Immature natural killer cell (primary cell): ENCODE measurements at regions not wholly inside any gene's neighbourhood (a gene's known extent, or its start where the extent isn't known, plus 50 kb on each side); places are given as distances from the start of the nearest gene placed in this dataset.

Experiments
- DNase-seq, 3 donors: peaks; one replicate each; pipeline ENCODE4 v3.0.0; 2022; ENCODE audit warnings: mixed read lengths in 1 of 3
- H3K27ac Mint-ChIP-seq, 6 donors: one replicate each; pipeline ENCODE4 v1.8.0; 2020; ENCODE audit warnings: mixed read lengths in 6 of 6, mild to moderate bottlenecking in 5 of 6, inconsistent platforms in 4 of 6, moderate library complexity in 3 of 6
- H3K27me3 Mint-ChIP-seq, 3 donors: one replicate each; pipeline ENCODE4 v1.8.0; 2020 to 2021; ENCODE audit warnings: low read depth in 3 of 3, mild to moderate bottlenecking in 3 of 3, mixed read lengths in 3 of 3, moderate library complexity in 3 of 3, inconsistent platforms in 1 of 3
- H3K36me3 Mint-ChIP-seq, 3 donors: one replicate each; pipeline ENCODE4 v1.8.0; 2020; ENCODE audit warnings: mixed read lengths in 3 of 3, inconsistent platforms in 2 of 3, mild to moderate bottlenecking in 2 of 3
- H3K4me1 Mint-ChIP-seq, 2 donors: one replicate each; pipeline ENCODE4 v1.8.0; 2020; ENCODE audit warnings: inconsistent platforms in 2 of 2, mild to moderate bottlenecking in 2 of 2, mixed read lengths in 2 of 2, moderate library complexity in 1 of 2
- H3K4me3 Mint-ChIP-seq, 5 donors: one replicate each; pipeline ENCODE4 v1.8.0; 2020; ENCODE audit warnings: mild to moderate bottlenecking in 5 of 5, mixed read lengths in 5 of 5, inconsistent platforms in 3 of 5, moderate library complexity in 3 of 5
- H3K9me3 Mint-ChIP-seq, 6 donors: one replicate each; pipeline ENCODE4 v1.8.0; 2020; ENCODE audit warnings: mild to moderate bottlenecking in 6 of 6, mixed read lengths in 6 of 6, inconsistent platforms in 4 of 6, moderate library complexity in 3 of 6

DNA sequence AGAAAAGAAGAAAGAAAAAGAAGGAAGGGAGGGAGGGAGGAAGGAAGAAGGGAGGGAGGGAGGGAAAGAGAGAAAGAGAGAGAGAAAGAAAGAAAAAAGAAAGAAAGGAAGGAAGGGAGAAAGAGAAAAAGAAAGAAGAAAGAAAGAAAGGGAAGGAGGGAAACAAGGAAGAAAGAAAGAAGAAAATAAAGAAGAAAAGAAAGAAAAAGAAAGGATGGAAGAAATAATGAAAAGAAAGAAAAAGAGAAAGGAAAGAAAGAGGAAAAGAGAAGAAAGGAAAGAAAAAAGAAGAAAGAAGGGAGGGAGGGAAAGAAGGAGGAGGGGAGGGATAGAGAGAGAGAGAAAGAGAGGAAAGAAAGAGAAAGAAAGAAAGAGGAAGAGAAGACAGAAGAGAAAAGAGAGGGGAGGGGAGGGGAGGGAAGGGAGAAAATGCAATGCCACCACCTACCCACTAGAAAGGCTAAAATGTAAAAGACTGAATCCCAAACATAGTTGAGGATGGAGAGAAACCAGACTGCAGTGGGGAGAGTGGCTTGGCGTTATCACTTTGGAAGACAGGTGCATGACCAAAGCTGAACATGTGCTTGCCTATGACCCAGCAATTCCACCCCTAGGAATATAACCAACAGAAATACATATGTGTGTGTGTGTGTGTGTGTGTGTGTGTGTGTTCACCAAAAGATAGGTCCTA is 66.9 kb upstream of the KLF13 start:
- Mint-ChIP-seq H3K4me1 (peaks cover 64 to 78% of the 10 kb centered on the region in 2 donors), H3K27ac (peak overlapping the region in 2 of 6 donors; percentile 46 to 84), H3K27me3 (peaks cover 2 to 9% (median 4%) of the 10 kb centered on the region in 3 donors), H3K9me3 (peaks cover 0 to 1% (median 0%) of the 10 kb centered on the region in 6 donors), H3K36me3 (no peaks in the 10 kb centered on the region), H3K4me3 (no peak overlapping the region)
- DNase-seq = no peak

GRCh38 chr15:31260646-31261265 is 65.9 kb upstream of the KLF13 start:
- no peak overlapping the region for H3K4me3 Mint-ChIP-seq

DNA sequence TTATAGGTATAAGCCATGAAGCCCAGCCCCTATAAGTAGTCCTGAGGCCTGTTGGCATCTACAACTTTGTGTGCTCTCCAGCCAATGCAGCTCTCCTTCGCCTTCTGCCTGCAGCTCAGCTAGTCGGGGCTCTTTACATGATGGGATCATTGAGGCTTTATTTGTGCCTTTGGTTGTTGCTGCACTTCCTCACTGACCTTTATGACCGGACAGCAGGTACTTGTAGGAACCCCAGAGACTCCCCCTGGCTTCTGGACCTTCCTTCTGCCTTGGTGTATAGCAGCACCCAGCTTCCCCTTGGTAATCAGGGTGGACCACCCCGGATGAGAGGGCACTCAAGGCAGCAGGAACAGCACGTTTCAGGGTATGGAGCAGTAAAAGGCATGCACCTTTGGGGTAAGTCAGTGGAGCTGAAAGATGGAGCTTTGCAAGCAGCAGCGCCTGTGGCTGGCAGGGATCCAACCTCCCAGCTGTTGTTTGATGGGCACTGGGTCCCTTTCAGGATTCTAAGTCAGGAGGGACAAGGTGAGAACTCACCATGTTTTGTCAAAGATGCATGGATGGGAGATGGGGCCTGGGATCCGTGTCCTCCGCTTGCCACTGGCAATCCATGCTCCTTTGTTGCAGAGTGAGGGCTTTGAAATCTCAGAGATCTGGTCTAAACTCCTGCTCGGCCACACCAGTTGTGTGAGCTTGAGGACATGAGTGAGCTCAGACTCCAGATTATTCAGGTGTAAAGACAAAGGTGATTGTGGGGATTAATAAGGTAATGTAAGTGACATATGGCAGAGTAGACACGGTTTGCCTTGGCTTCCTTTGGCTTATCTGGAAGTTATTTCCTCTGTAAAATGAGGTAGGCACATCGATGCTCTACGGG is 65.1 kb upstream of the KLF13 start:
- H3K9me3 Mint-ChIP-seq = peaks cover 0 to 1% (median 0%) of the 10 kb centered on the region in 6 donors
- H3K36me3 Mint-ChIP-seq = no peaks in the 10 kb centered on the region
- H3K4me1 Mint-ChIP-seq = peaks cover 69 to 78% of the 10 kb centered on the region in 2 donors
- no peak for DNase-seq
- peaks cover 2 to 11% (median 8%) of the 10 kb centered on the region in 3 donors for H3K27me3 Mint-ChIP-seq
- H3K4me3 Mint-ChIP-seq = no peak overlapping the region
- H3K27ac Mint-ChIP-seq = peak overlapping the region in 5 of 6 donors; percentile 17 to 50 (median 30)

More at GRCh38 chr15:31260646-31261265, 65.9 kb upstream of the KLF13 start:
- Mint-ChIP-seq H3K4me1 (peaks cover 68 to 78% of the 10 kb centered on the region in 2 donors), H3K27ac (peak overlapping the region in 1 of 6 donors; percentile 71), H3K9me3 (peaks cover 0 to 1% (median 0%) of the 10 kb centered on the region in 6 donors), H3K27me3 (peaks cover 2 to 9% (median 8%) of the 10 kb centered on the region in 3 donors), H3K36me3 (no peaks in the 10 kb centered on the region)
- no peak for DNase-seq

DNA sequence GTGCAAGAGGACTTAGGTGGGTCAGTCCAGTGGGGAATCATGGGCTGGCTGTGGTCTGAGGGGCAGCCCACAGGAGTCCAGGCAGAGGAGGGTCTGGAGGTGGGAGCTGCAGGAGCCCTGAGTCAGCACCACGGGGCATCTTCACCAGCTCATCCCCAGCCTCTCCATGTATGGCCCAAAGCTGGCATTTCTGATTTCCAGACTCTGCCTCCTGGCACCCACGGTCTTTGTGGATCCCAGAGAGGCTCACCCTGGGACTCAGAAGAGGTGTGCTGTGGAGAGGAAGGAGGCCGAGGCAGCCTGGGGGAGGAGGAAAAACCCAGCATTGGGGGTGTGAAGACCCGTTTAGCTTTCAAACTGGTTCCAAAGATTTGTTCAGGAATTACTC is 64.5 kb upstream of the KLF13 start:
- peaks cover 69 to 78% of the 10 kb centered on the region in 2 donors for H3K4me1 Mint-ChIP-seq
- H3K9me3 Mint-ChIP-seq = peaks cover 0 to 1% (median 0%) of the 10 kb centered on the region in 6 donors
- no peak overlapping the region for H3K4me3 Mint-ChIP-seq
- H3K27ac Mint-ChIP-seq = peak overlapping the region in 4 of 6 donors; percentile 29 to 59 (median 40)
- H3K36me3 Mint-ChIP-seq = no peaks in the 10 kb centered on the region
- DNase-seq = no peak
- H3K27me3 Mint-ChIP-seq = peaks cover 2 to 11% (median 8%) of the 10 kb centered on the region in 3 donors

- peak overlapping the region in 4 of 5 donors; percentile 53 to 78 (median 71) for H3K4me3 Mint-ChIP-seq
- H3K27me3 Mint-ChIP-seq = peaks cover 2 to 13% (median 12%) of the 10 kb centered on the region in 3 donors
- H3K4me1 Mint-ChIP-seq = peaks cover 70 to 78% of the 10 kb centered on the region in 2 donors
- H3K27ac Mint-ChIP-seq = peak overlapping the region; percentile 76 to 95 (median 87)
- no peaks in the 10 kb centered on the region for H3K9me3 Mint-ChIP-seq
- no peak for DNase-seq
- H3K36me3 Mint-ChIP-seq = no peaks in the 10 kb centered on the region
Observed at GRCh38 chr15:31262901-31263671, 63.5 kb upstream of the KLF13 start.

DNA sequence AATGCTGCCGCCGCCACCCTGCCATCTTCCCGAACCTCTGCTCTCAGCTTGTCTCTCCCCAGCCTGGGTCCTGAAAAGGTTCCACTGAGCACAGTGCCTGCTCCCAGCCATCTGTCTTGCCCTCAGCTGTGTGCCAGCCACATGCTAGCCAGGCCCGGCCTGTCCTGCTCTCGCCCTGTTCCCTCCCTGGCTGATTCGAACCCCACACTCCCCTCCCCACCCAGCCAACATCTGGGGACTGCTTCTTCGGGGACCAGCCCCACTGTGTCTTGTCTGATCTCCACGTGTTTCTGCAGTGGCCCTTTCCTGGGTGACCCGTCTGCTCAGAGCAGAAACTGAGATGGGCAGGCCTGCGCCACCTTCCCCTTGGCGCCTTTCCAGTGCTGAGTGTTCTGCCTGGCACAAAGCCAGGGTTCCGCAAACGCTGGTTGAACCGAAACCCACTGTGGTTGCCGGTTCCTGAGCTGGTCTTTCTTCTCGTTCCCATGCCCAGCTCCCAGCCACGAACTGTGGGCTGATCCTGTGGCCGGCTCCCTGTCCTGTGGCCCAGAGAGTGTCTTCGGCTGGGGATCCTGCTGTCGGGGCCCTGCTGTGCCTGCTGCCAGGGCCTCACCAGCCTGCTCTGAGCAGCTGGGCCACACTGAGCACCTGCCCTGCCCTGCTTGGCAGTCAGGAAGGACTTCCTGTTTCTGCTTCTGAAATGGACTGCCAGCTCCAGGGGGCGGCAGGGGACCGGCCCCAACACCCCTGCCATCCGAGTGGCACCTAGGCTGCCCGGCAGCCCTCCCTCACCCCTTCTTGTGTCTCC is 62.7 kb upstream of the KLF13 start:
- H3K4me1 Mint-ChIP-seq = peaks cover 61 to 70% of the 10 kb centered on the region in 2 donors
- DNase-seq = peak; percentile 73 to 78 (median 74)
- peak overlapping the region; percentile 53 to 78 (median 69) for H3K4me3 Mint-ChIP-seq
- H3K27me3 Mint-ChIP-seq = peaks cover 2 to 12% (median 9%) of the 10 kb centered on the region in 3 donors
- H3K36me3 Mint-ChIP-seq = no peaks in the 10 kb centered on the region
- no peaks in the 10 kb centered on the region for H3K9me3 Mint-ChIP-seq
- H3K27ac Mint-ChIP-seq = peak overlapping the region; percentile 76 to 95 (median 87)

GRCh38 chr15:31264559-31265089 is 62.0 kb upstream of the KLF13 start:
- peak overlapping the region; percentile 76 to 95 (median 87) for H3K27ac Mint-ChIP-seq
- H3K36me3 Mint-ChIP-seq = no peaks in the 10 kb centered on the region
- no peak for DNase-seq
- peak overlapping the region; percentile 44 to 78 (median 69) for H3K4me3 Mint-ChIP-seq
- no peaks in the 10 kb centered on the region for H3K9me3 Mint-ChIP-seq
- H3K27me3 Mint-ChIP-seq = peaks cover 0 to 10% (median 9%) of the 10 kb centered on the region in 3 donors
- peaks cover 58 to 64% of the 10 kb centered on the region in 2 donors for H3K4me1 Mint-ChIP-seq

- H3K9me3 Mint-ChIP-seq = no peaks in the 10 kb centered on the region
- DNase-seq = no peak
- peak overlapping the region; percentile 42 to 81 (median 61) for H3K4me3 Mint-ChIP-seq
- H3K27ac Mint-ChIP-seq = peak overlapping the region; percentile 78 to 96 (median 94)
- peaks cover 58 to 64% of the 10 kb centered on the region in 2 donors for H3K4me1 Mint-ChIP-seq
- H3K27me3 Mint-ChIP-seq = peaks cover 1 to 10% (median 9%) of the 10 kb centered on the region in 3 donors
- H3K36me3 Mint-ChIP-seq = no peaks in the 10 kb centered on the region
Observed at GRCh38 chr15:31265090-31265870, 61.4 kb upstream of the KLF13 start.

- Mint-ChIP-seq H3K4me1 (peaks cover 58 to 64% of the 10 kb centered on the region in 2 donors), H3K4me3 (peak overlapping the region; percentile 64 to 86 (median 79)), H3K36me3 (no peaks in the 10 kb centered on the region), H3K9me3 (no peaks in the 10 kb centered on the region), H3K27ac (peak overlapping the region; percentile 78 to 96 (median 94)), H3K27me3 (peaks cover 4 to 10% (median 9%) of the 10 kb centered on the region in 3 donors)
- DNase-seq = peak; percentile 78 to 83 (median 82)
Observed at GRCh38 chr15:31265871-31266711, 60.5 kb upstream of the KLF13 start.

GRCh38 chr15:31266712-31267111 is 59.9 kb upstream of the KLF13 start:
- H3K4me1 Mint-ChIP-seq = peaks cover 58 to 64% of the 10 kb centered on the region in 2 donors
- peak overlapping the region; percentile 64 to 86 (median 79) for H3K4me3 Mint-ChIP-seq
- no peaks in the 10 kb centered on the region for H3K9me3 Mint-ChIP-seq
- no peak for DNase-seq
- H3K27me3 Mint-ChIP-seq = peaks cover 4 to 12% (median 9%) of the 10 kb centered on the region in 3 donors
- no peaks in the 10 kb centered on the region for H3K36me3 Mint-ChIP-seq
- peak overlapping the region; percentile 78 to 96 (median 94) for H3K27ac Mint-ChIP-seq
